ENCODE measurements at regions not wholly inside any gene's neighbourhood (a gene's known extent, or its start where the extent isn't known, plus 50 kb on each side); places are given as distances from the start of the nearest gene placed in this dataset.
A peak's percentile ranks its signal among the peaks of the same experiment; 100 is the strongest.
"Not testable (repeated sequence)": the region's sequence is repeated elsewhere in the genome, so short reads cannot be mapped to it uniquely, and the experiment has no call there.

DNA sequence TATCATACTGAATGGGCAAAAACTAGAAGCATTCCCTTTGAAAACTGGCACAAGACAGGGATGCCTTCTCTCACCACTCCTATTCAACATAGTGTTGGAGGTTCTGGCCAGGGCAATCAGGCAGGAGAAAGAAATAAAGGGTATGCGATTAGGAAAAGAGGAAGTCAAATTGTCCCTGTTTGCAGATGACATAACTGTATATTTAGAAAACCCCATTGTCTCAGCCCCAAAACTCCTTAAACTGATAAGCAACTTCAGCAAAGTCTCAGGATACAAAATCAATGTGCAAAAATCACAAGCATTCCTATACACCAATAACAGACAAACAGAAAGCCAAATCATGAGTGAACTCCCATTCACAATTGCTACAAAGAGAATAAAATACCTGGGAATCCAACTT lies 52.5 kb upstream of the CCDC71L start:
- DNase-seq, result not testable (repeated sequence)

DNA sequence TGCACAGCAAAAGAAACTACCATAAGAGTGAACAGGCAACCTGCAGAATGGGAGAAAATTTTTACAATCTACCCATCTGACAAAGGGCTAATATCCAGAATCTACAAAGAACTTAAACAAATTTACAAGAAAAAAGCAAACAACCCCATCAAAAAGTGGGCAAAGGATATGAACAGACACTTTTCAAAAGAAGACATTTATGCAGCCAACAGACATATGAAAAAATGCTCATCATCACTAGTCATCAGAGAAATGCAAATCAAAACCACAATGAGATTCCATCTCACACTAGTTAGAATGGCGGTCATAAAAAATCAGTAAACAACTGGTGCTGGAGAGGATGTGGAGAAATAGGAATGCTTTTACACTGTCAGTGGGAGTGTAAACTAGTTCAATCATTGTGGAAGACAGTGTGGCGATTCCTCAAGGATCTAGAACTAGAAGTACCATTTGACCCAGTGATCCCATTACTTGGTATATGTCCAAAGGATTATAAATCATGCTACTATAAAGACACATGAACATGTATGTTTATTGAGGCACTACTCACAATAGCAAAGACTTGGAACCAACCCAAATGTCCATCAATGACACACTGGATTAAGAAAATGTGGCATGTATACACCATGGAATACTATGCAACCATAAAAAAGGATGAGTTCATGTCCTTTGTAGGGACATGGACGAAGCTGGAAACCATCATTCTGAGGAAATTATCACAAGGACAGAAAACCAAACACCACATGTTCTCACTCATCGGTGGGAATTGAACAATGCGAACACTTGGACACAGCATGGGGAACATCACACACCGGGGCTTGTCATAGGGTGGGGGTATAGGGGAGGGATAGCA lies 53.9 kb upstream of the CCDC71L start:
- not testable (repeated sequence) for DNase-seq

- no peak for DNase-seq
These were observed 54.8 kb upstream of the CCDC71L start for GRCh38 chr7:106715730-106716129.

- no peak for DNase-seq
These were observed 56.4 kb upstream of the CCDC71L start for GRCh38 chr7:106717254-106717954.

DNA sequence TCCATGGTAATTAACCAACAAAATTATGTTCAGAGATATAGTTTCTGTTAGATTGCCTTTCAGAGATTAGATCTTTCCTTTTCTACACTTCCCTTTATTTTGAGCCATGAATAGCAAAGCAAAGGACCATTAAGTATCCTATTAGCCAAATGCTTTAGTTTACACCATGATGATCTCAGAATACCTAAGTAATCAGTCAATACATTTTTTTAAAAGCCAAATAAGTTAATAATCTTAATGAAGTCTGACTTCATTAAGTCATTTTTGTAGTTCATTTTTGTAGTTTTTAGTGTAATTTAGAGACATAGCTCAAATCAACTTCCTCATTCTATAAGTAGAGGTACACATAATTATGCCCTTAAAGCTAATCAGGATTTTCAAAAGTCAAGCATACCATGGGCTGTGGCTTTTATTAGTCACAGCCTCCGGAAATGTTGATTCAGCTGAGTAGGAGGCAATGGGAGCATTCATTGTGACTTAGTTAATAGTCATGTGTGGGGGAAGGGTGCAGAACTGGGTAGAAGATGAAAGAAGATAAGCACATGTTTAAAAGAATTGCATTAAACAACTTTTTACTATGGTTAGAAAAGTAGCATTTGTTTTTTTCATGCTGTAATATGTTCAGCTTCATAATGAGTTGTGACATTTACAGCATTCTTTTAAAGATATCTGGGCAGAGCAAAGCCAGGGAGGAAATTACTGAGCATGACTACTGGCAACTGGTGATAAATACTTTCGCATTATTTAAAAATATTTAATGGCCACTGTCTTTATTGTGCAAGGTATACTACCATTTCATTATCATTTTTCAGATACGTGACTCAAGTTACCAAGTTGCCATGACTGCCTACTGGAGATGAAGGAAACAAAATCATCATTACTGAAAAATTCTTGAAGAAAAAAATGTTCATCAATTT lies 57.3 kb upstream of the CCDC71L start:
- DNase-seq, result peak; percentile 57

- no peak for DNase-seq
These were observed 59.7 kb upstream of the CCDC71L start for GRCh38 chr7:106720641-106721040.

DNA sequence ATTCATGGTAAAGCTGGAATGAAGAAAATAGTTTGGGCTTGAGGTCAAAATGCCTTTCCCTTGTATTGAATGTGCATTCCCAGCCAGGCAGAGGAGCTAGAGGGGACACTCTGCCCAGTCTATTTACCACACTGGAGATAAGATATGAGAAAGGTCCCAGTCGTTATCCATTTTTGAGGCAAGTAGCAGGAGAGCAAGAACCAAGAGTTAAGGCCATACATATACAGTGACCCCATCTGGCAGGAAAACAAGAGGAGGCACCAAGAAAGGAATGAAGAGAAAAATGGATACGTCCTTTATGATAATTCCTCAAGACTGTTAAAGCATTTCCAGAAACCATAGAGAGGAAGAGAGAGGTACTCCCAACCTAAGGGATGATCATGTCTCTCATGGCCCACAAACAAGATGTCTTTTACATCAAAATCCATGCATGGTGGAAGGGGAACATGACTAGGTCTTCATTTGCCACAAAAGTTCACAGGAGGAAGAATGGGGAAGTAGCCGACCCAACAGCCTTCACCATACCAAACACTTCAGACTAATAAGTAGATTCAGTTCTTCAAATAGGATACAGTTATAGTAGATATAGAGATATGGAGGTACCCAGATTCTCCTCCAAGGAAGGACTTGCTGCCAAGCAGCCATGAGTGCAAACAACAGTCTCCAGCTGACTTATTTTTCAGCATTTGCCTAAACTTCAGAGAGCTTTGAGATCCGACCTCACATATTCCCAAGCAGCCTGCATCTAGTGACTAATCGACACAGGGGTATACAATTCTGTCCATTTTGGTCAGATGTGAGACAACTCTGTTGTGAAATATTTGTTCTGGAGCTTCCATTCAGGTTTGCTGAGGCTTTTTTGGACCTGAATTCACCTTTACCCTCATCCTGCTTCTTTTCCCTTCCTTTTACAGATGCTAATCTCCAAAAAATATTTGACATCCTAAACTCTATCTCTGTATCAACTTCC lies 61.1 kb upstream of the CCDC71L start:
- peak; percentile 3 for DNase-seq

DNA sequence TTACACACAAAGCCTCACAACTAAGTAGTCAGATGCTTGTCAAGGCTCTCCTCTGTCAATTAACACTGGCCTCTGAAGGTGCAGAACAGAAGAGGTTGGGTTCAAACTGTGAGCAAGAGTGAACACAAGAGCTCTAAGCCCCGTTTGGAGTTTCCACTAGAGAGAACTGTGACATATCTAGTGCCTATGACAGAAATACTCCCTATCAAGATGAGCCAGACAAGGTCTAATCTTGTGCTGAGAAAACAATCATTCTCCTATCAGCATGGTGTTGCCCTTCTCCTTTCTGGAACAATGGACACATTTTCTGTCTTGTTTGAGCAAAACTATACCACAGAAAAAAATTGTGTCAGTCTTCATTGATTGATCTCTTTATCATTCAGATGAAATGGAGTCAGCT lies 62.4 kb upstream of the CCDC71L start:
- no peak for DNase-seq

GRCh38 chr7:106729720-106730385 lies 68.9 kb upstream of the CCDC71L start:
- DNase-seq, result no peak

- DNase-seq, result peak; percentile 16
These were observed 70.2 kb upstream of the CCDC71L start for GRCh38 chr7:106731187-106731586.

DNA sequence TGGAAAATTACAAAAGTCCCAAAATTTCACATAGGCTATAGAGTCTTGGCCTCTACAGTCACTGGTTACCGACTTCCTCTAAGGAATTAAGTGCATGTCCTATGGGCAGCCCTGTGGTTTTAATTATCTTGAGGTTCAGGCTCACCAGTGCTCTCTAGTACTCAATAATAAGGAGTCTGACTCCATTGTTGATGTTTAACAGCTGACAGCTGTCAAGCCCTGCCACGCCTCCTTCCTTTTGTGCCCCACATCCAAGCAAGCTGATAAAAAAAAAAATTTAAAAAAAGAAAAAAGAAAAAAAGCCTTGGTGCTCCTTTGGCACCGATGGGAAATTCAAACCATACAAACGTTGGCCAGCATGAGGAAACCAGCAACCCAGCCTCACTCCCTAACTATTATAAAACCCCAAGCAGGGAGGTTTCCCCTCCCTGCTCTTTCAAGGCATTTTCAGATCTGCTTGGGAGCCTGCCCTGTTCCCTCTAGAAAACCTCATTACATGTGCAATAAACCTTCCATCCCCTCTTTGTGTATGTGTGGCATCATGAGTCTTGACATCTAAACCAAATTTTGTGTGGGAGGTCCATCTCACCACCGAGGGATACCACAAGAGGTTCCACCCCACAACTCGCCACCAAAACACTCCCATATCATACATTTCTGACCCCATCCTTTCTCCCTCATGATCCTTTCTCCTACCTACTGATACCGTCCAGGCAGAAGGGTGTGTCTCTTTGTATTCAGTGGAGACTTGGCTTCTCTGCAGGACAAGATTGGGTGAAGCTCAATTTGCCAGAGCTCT lies 70.9 kb upstream of the CCDC71L start:
- no peak for DNase-seq

- no peak for DNase-seq
These were observed 74.7 kb upstream of the CCDC71L start for GRCh38 chr7:106735637-106736036.

- DNase-seq, result no peak
These were observed 75.2 kb upstream of the CCDC71L start for GRCh38 chr7:106736123-106736507.

DNA sequence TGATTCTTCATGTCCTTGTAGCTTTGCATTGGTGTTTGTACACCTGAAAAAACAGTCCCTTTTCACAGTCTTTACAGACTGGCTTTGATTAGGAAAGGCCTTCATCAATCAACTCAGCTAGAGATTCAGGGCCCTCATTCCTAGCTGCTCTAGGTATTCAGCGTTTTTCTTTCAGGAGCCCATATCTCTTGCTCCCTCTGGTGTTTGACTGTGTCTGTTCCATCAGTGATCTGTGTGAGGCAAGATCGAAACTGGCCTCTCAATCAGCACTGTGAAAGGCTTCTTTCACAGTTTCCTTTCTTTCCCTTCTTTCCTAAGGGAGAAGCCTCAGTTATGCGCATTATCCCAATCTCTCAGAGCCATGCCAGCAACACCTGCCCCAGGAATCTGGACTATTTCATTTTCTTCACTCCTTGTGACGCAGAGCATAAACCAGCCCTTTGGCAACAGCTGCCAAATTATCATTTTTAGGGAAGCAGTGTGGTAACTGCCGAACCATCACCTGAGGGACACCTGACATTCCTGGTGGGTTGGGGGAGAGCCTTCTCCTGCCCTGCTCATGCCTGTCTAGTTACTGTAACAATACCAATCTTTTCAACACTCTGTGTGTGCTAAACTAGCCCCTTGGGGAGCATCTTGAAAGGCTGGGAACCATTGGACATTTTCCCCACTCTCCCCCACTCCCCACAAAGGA lies 75.7 kb upstream of the CCDC71L start:
- DNase-seq, result peak; percentile 41

DNA sequence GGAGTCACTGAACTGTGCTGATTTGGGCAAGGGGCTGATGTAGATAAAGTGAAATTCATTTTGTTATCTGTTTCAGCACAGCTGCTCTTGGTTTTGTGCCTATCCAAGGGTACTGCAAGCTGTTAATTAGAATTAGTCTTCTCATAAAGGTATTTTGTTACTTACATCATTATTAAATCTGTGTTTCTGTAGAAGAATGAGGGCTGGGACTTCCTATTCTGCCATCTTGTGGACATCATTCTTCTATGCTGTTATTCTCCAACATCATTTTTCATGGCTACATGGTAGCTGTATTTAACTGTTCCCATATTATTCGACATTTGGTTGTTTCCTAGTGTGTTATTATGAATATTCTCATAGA lies 76.2 kb upstream of the CCDC71L start:
- DNase-seq, result no peak

GRCh38 chr7:106740806-106741205 lies 79.8 kb upstream of the CCDC71L start:
- no peak for DNase-seq

GRCh38 chr7:106744563-106745091 lies 83.7 kb upstream of the CCDC71L start:
- no peak for DNase-seq

DNA sequence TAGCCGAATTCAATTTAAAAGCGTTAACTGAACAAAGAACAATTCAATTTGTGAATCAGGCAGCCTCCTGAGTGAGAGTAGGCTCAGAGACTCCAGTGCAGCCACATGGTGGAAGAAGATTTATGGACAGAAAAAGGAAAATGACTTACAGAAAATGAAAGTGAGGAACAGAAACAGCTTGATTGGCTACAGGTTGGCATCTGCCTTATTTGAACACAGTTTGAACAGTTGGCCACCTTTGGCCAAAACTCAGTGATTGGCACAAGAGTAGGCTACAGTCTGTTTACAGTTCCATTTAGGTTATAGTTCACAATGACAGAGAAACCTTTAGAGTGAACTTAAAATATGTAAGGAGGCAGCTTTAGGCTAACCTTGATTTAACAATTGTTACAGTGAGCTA lies 86.3 kb upstream of the CCDC71L start:
- DNase-seq, result not testable (repeated sequence)

- no peak for DNase-seq
These were observed 86.8 kb upstream of the CCDC71L start for GRCh38 chr7:106747804-106748203.

DNA sequence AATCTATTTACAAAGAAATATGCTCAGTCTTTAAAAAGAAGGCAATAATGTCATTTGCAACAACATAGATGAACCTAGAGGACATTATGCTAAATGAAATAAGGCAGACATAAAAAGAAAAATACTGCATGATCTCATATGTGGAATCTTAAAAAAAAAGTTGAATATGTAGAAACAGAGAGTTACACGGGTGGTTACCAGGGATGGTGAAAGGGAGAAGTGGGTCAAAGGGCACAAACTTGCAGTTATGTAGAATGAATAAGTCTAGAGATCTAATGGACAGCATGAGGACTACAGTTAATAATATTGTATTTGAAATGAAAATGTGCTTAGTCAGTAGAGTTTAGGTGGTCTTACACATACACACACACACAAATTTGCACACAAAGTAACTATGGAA lies 88.2 kb upstream of the CCDC71L start:
- DNase-seq, result no peak
